CD4-positive, alpha-beta memory T cell (primary cell): ENCODE measurements at regions not wholly inside any gene's neighbourhood (a gene's known extent, or its start where the extent isn't known, plus 50 kb on each side); places are given as distances from the start of the nearest gene placed in this dataset.
"Not testable (repeated sequence)": the region's sequence is repeated elsewhere in the genome, so short reads cannot be mapped to it uniquely, and the experiment has no call there.

Experiments
- CTCF ChIA-PET: fragments of 350-600 bp; sonication (Branson Sonifier 250); formaldehyde crosslinking; loops from one replicate; lab custom pipeline; 2021; ENCODE audit warnings: inconsistent platforms; ENCODE audit not compliant: partially characterized antibody; lab: Charles Lee
- POLR2A ChIA-PET: fragments of 350-600 bp; sonication (Branson Sonifier 250); formaldehyde crosslinking; loops from one replicate; lab custom pipeline; 2021; ENCODE audit not compliant: partially characterized antibody; lab: Charles Lee
- DNase-seq, 5 donors: peaks; one replicate each; pipeline versions ENCODE4 v3.0.0 to v3.0.0-alpha.2; 2020 to 2022; ENCODE audit warnings: mixed read lengths in 1 of 5
- H3K27ac ChIP-seq: one replicate; pipeline ENCODE4 v1.7.0; 2013; ENCODE audit warnings: low read depth, low read length
- H3K27me3 ChIP-seq: 2 replicates; pipeline ENCODE4 v1.7.0; 2013; ENCODE audit warnings: mild to moderate bottlenecking, low read length, moderate library complexity; ENCODE audit not compliant: insufficient read depth
- H3K36me3 ChIP-seq: 2 replicates; pipeline ENCODE4 v1.7.0; 2013; ENCODE audit warnings: mild to moderate bottlenecking, low read length, moderate library complexity; ENCODE audit not compliant: insufficient read depth
- H3K4me1 ChIP-seq: 2 replicates; pipeline ENCODE4 v1.7.0; 2013; ENCODE audit warnings: mild to moderate bottlenecking, low read length, moderate library complexity; ENCODE audit not compliant: insufficient read depth
- H3K4me3 ChIP-seq, 2 donors: one replicate each; pipeline ENCODE4 v1.7.0; 2013; ENCODE audit warnings: low read length in 2 of 2, mild to moderate bottlenecking in 1 of 2
- H3K9me3 ChIP-seq, 2 donors: one replicate each; pipeline ENCODE4 v1.7.0; 2013; ENCODE audit warnings: low read length in 2 of 2, control low read depth in 1 of 2; ENCODE audit not compliant: control insufficient read depth in 1 of 2
- H3K27ac Mint-ChIP-seq, 7 donors: one replicate each; pipeline ENCODE4 v1.8.0; 2020 to 2021; ENCODE audit warnings: mixed read lengths in 7 of 7, mild to moderate bottlenecking in 6 of 7, inconsistent platforms in 3 of 7, moderate library complexity in 3 of 7
- H3K27me3 Mint-ChIP-seq, 2 donors: one replicate each; pipeline ENCODE4 v1.8.0; 2020 to 2021; ENCODE audit warnings: mixed read lengths in 2 of 2
- H3K36me3 Mint-ChIP-seq, 2 donors: one replicate each; pipeline ENCODE4 v1.8.0; 2020 to 2021; ENCODE audit warnings: mixed read lengths in 2 of 2, inconsistent platforms in 1 of 2, mild to moderate bottlenecking in 1 of 2
- H3K4me1 Mint-ChIP-seq, 4 donors: one replicate each; pipeline ENCODE4 v1.8.0; 2020 to 2021; ENCODE audit warnings: mixed read lengths in 4 of 4, mild to moderate bottlenecking in 1 of 4
- H3K4me3 Mint-ChIP-seq, 8 donors: one replicate each; pipeline ENCODE4 v1.8.0; 2020 to 2021; ENCODE audit warnings: mixed read lengths in 8 of 8, mild to moderate bottlenecking in 7 of 8, moderate library complexity in 6 of 8, inconsistent platforms in 3 of 8
- H3K9me3 Mint-ChIP-seq, 8 donors: one replicate each; pipeline ENCODE4 v1.8.0; 2020 to 2021; ENCODE audit warnings: mixed read lengths in 8 of 8, mild to moderate bottlenecking in 5 of 8, inconsistent platforms in 3 of 8, moderate library complexity in 1 of 8
- intact Hi-C: fragments of 100-400 bp; cut with micrococcal nuclease; formaldehyde crosslinking; loops from one replicate; pipeline ENCODE4 v1.15.1; 2023

GRCh38 chr7:106345421-106346166 lies 60.8 kb upstream of the NAMPT start:
- Mint-ChIP-seq H3K36me3 (peaks cover 10 to 15% of the 10 kb centered on the region in 2 donors), H3K4me3 (peak overlapping the region in 1 of 8 donors; percentile 44), H3K9me3 (peaks cover 4 to 58% (median 44%) of the 10 kb centered on the region in 8 donors), H3K4me1 (peaks cover 15 to 29% (median 22%) of the 10 kb centered on the region in 4 donors), H3K27me3 (peaks cover 4 to 13% of the 10 kb centered on the region in 2 donors), H3K27ac (peak overlapping the region in 6 of 7 donors; percentile 76 to 88 (median 83))
- Histone ChIP-seq H3K4me3 (no peak overlapping the region), H3K9me3 (no peaks in the 10 kb centered on the region), H3K4me1 (peaks cover 26% of the 10 kb centered on the region), H3K36me3 (no peaks in the 10 kb centered on the region), H3K27ac (peak overlapping the region; percentile 13), H3K27me3 (no peaks in the 10 kb centered on the region)
- intact Hi-C loops: loop anchor here (1.0 kb wide), 1 partner anchor 60 kb away; no protein-coding TSS in a partner anchor
- DNase-seq: peak in 1 of 5 donors; percentile 62
- POLR2A ChIA-PET: interaction anchor here (2.1 kb wide), 1 partner anchor 61 kb away, joined by 9 read pairs; the partner anchor contains the start of gene NAMPT
- CTCF ChIA-PET: interaction anchor here (1.4 kb wide), 1 partner anchor 169 kb away, joined by 4 read pairs; no protein-coding TSS in a partner anchor

- ChIA-PET POLR2A (no interaction called here), CTCF (no interaction called here)
- Mint-ChIP-seq H3K9me3 (peaks cover 6 to 58% (median 46%) of the 10 kb centered on the region in 8 donors), H3K27ac (peak overlapping the region in 3 of 7 donors; percentile 19 to 88 (median 62)), H3K4me1 (peaks cover 15 to 29% (median 22%) of the 10 kb centered on the region in 4 donors), H3K4me3 (peak overlapping the region in 1 of 8 donors; percentile 1), H3K27me3 (peaks cover 7 to 14% of the 10 kb centered on the region in 2 donors), H3K36me3 (peaks cover 9 to 15% of the 10 kb centered on the region in 2 donors)
- Histone ChIP-seq H3K4me3 (no peak overlapping the region), H3K9me3 (no peaks in the 10 kb centered on the region), H3K27ac (no peak overlapping the region), H3K36me3 (no peaks in the 10 kb centered on the region), H3K27me3 (no peaks in the 10 kb centered on the region), H3K4me1 (peaks cover 26% of the 10 kb centered on the region)
- intact Hi-C loops: no loop called here
- no peak for DNase-seq
Observed at GRCh38 chr7:106344861-106345260, 60.1 kb upstream of the NAMPT start.

GRCh38 chr7:106344211-106344610 lies 59.4 kb upstream of the NAMPT start:
- Mint-ChIP-seq H3K4me3 (no peak overlapping the region), H3K9me3 (peaks cover 4 to 58% (median 42%) of the 10 kb centered on the region in 8 donors), H3K27me3 (peaks cover 6 to 15% of the 10 kb centered on the region in 2 donors), H3K27ac (no peak overlapping the region), H3K36me3 (peaks cover 9 to 10% of the 10 kb centered on the region in 2 donors), H3K4me1 (peaks cover 15 to 29% (median 22%) of the 10 kb centered on the region in 4 donors)
- ChIA-PET POLR2A (no interaction called here), CTCF (no interaction called here)
- H3K4me1 ChIP-seq: peaks cover 26% of the 10 kb centered on the region
- no peaks in the 10 kb centered on the region for H3K36me3 ChIP-seq
- DNase-seq: no peak
- intact Hi-C loops: no loop called here
- H3K9me3 ChIP-seq: no peaks in the 10 kb centered on the region
- no peak overlapping the region for H3K4me3 ChIP-seq
- no peaks in the 10 kb centered on the region for H3K27me3 ChIP-seq
- no peak overlapping the region for H3K27ac ChIP-seq

GRCh38 chr7:106342049-106342448 lies 57.3 kb upstream of the NAMPT start:
- H3K4me1 ChIP-seq: peaks cover 19% of the 10 kb centered on the region
- H3K27ac ChIP-seq, H3K27ac Mint-ChIP-seq, H3K9me3 ChIP-seq, CTCF ChIA-PET, H3K36me3 ChIP-seq, H3K27me3 Mint-ChIP-seq, intact Hi-C loops, H3K4me3 Mint-ChIP-seq, H3K4me3 ChIP-seq, H3K36me3 Mint-ChIP-seq, DNase-seq, H3K27me3 ChIP-seq, POLR2A ChIA-PET: not testable (repeated sequence)
- Mint-ChIP-seq H3K9me3 (peaks cover 4 to 58% (median 38%) of the 10 kb centered on the region in 8 donors), H3K4me1 (peaks cover 8 to 25% (median 17%) of the 10 kb centered on the region in 4 donors)

- H3K4me3 ChIP-seq, H3K4me3 Mint-ChIP-seq, POLR2A ChIA-PET, H3K4me1 Mint-ChIP-seq, H3K36me3 ChIP-seq, H3K9me3 ChIP-seq, H3K27ac ChIP-seq, H3K4me1 ChIP-seq, H3K27ac Mint-ChIP-seq, H3K27me3 ChIP-seq, CTCF ChIA-PET, H3K36me3 Mint-ChIP-seq, intact Hi-C loops, DNase-seq, H3K27me3 Mint-ChIP-seq: not testable (repeated sequence)
- peaks cover 4 to 61% (median 42%) of the 10 kb centered on the region in 8 donors for H3K9me3 Mint-ChIP-seq
Observed at GRCh38 chr7:106340247-106340596, 55.4 kb upstream of the NAMPT start.

GRCh38 chr7:106339513-106340246 lies 54.9 kb upstream of the NAMPT start:
- no peaks in the 10 kb centered on the region for H3K4me1 ChIP-seq
- intact Hi-C loops: no loop called here
- Mint-ChIP-seq H3K4me3 (no peak overlapping the region), H3K27ac (no peak overlapping the region), H3K9me3 (peaks cover 4 to 61% (median 42%) of the 10 kb centered on the region in 8 donors), H3K36me3 (peaks cover 5 to 9% of the 10 kb centered on the region in 2 donors), H3K4me1 (peaks cover 0 to 2% (median 0%) of the 10 kb centered on the region in 4 donors), H3K27me3 (peaks cover 6 to 10% of the 10 kb centered on the region in 2 donors)
- no peak overlapping the region for H3K4me3 ChIP-seq
- H3K27ac ChIP-seq: no peak overlapping the region
- ChIA-PET POLR2A (no interaction called here), CTCF (no interaction called here)
- H3K9me3 ChIP-seq: no peaks in the 10 kb centered on the region
- no peak for DNase-seq
- H3K27me3 ChIP-seq: no peaks in the 10 kb centered on the region
- H3K36me3 ChIP-seq: no peaks in the 10 kb centered on the region

DNA sequence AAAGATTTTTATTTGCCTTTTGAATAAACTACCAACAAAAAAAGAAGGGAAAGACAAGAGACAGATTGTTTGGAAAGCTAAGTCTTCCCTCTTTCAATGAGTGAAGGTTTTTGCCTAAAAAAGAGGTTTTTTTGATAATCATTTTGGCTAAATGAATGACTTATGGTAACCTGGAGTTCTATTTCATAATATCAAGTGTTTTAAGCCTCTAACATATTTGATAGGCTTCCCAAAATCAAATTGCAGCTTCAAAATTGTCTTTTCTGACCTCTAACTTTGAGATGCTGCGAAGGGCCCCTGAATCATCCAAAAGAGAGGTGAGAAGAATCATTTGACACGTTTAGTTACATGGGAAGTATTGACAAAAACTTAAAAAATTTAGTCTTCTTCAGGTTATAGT lies 53.0 kb upstream of the NAMPT start:
- H3K9me3 ChIP-seq: no peaks in the 10 kb centered on the region
- intact Hi-C loops: no loop called here
- H3K9me3 Mint-ChIP-seq: peaks cover 4 to 53% (median 38%) of the 10 kb centered on the region in 8 donors
- ChIA-PET POLR2A (no interaction called here), CTCF (no interaction called here)
- no peak overlapping the region for H3K4me3 Mint-ChIP-seq
- H3K27me3 ChIP-seq: no peaks in the 10 kb centered on the region
- no peak overlapping the region for H3K27ac Mint-ChIP-seq
- no peaks in the 10 kb centered on the region for H3K36me3 ChIP-seq
- H3K36me3 Mint-ChIP-seq: peaks cover 5 to 9% of the 10 kb centered on the region in 2 donors
- no peak overlapping the region for H3K27ac ChIP-seq
- no peaks in the 10 kb centered on the region for H3K4me1 ChIP-seq
- no peak for DNase-seq
- H3K4me3 ChIP-seq: no peak overlapping the region
- H3K4me1 Mint-ChIP-seq: no peaks in the 10 kb centered on the region
- peaks cover 6 to 9% of the 10 kb centered on the region in 2 donors for H3K27me3 Mint-ChIP-seq
